ENCODE measurements at regions not wholly inside any gene's neighbourhood (a gene's known extent, or its start where the extent isn't known, plus 50 kb on each side); places are given as distances from the start of the nearest gene placed in this dataset.

DNA sequence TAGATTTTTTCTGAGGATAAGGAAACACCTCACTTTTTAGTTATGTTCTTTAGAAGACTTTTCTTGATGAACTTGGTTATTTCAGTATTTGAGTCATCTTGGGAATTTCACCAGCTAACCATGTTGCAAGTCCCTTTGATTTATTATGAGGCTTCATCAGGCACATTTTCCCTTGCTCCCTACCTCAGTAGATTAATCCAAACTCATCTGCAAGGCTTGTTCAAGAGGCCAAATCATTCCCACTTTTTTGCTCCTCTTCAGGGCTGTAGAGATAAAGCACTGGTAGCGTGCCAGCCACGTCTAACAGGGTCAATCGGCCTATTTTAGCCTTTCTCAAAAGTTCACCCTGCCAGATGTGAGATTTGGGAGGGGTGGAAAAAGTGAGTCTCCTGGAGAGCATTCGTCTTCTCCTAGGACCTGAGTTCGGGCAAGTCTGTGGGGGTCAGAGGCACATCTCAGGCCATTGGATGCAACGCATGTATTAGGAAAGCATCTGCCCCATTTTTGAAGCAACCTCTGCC, 120.3 kb downstream of the RDH14 start:
- Histone ChIP-seq H2AFZ (ENCODE audit: low read length) (no peak overlapping the region), H3T11ph (ENCODE audit: low read length) (no peak overlapping the region), H3K14ac (ENCODE audit: insufficient read depth, low read length) (no peak overlapping the region), H3K27me3 (ENCODE audit: insufficient read depth, low read length) (no peaks in the 10 kb centered on the region), H3K9ac (ENCODE audit: extremely low read depth, insufficient read length, low read length) (no peak overlapping the region), H4K5ac (ENCODE audit: insufficient read length, low read depth, low read length) (no peak overlapping the region), H3K9me3 (ENCODE audit: control insufficient read depth, low read depth, low read length) (no peaks in the 10 kb centered on the region), H2BK15ac (ENCODE audit: low read depth, low read length) (no peak overlapping the region), H3K4ac (ENCODE audit: low read depth, low read length) (no peak overlapping the region), H3K23ac (ENCODE audit: insufficient read length, low read depth, low read length) (no peak overlapping the region), H3K27ac (ENCODE audit: insufficient read length, low read depth, low read length) (no peak overlapping the region), H2BK5ac (ENCODE audit: insufficient read length, low read length) (no peak overlapping the region), H3K18ac (ENCODE audit: insufficient read length, low read depth, low read length) (no peak overlapping the region), H2BK12ac (ENCODE audit: insufficient read length, low read depth, low read length) (no peak overlapping the region), H3K4me1 (ENCODE audit: insufficient read depth, low read length) (no peaks in the 10 kb centered on the region), H2AK5ac (ENCODE audit: insufficient read length, low read length) (no peak overlapping the region), H2BK20ac (ENCODE audit: low read depth, low read length, poor library complexity, severe bottlenecking) (no peak overlapping the region), H2BK120ac (ENCODE audit: low read depth, low read length, poor library complexity, severe bottlenecking) (no peak overlapping the region), H4K20me1 (ENCODE audit: control insufficient read depth, insufficient read depth, insufficient read length) (no peaks in the 10 kb centered on the region), H3K79me1 (ENCODE audit: insufficient read depth, low read depth, low read length, poor library complexity, severe bottlenecking) (no peaks in the 10 kb centered on the region), H3K56ac (ENCODE audit: insufficient read length, low read depth, low read length) (no peak overlapping the region), H4K91ac (ENCODE audit: insufficient read length, low read depth, low read length) (no peak overlapping the region), H4K8ac (replicated peaks; ENCODE audit: insufficient read length, low read depth, low read length) (no peak overlapping the region), H3K4me2 (ENCODE audit: insufficient read depth, insufficient read length, low read length) (no peak overlapping the region), H3K79me2 (ENCODE audit: insufficient read depth, low read length) (no peaks in the 10 kb centered on the region), H3K23me2 (ENCODE audit: insufficient read length, low read depth, low read length, poor library complexity, severe bottlenecking) (no peaks in the 10 kb centered on the region)
- WGBS (ENCODE audit: extremely low coverage, insufficient read length, low lambda C conversion rate), result no CpG with 5 or more reads among the region's 6 CpGs
- H3K9me3 Mint-ChIP-seq, result no peaks in the 10 kb centered on the region
- H3K27me3 Mint-ChIP-seq (ENCODE audit: low read depth), result no peaks in the 10 kb centered on the region
- DNase-seq, result no peak
- no peak overlapping the region for H3K4me3 Mint-ChIP-seq
- H3K36me3 Mint-ChIP-seq (ENCODE audit: insufficient read depth in 1 of 3, low read depth in 3 of 3), result no peaks in the 10 kb centered on the region
- H3K4me1 Mint-ChIP-seq, result no peaks in the 10 kb centered on the region; a peak in 1 of 4 replicates
- H3K27ac Mint-ChIP-seq, result no peak overlapping the region
- no peak for TF ChIP-seq CTCF (conservative IDR thresholded peaks at IDR 0.05)
